RPMI7951 (cell line): ENCODE measurements at regions not wholly inside any gene's neighbourhood (a gene's known extent, or its start where the extent isn't known, plus 50 kb on each side); places are given as distances from the start of the nearest gene placed in this dataset.

Experiments
- DNase-seq: peaks from one replicate; pipeline ENCODE4 v3.0.0-alpha.2; 2012; ENCODE audit warnings: low read depth

- DNase-seq: peak; percentile 62
These were observed 71.0 kb downstream of the TMPRSS5 start for GRCh38 chr11:113634940-113635575.

GRCh38 chr11:113632981-113633380, 73.1 kb downstream of the TMPRSS5 start:
- DNase-seq: peak; percentile 73

GRCh38 chr11:113629562-113629961, 76.5 kb downstream of the TMPRSS5 start:
- DNase-seq: no peak

GRCh38 chr11:113628912-113629311, 77.2 kb downstream of the TMPRSS5 start:
- no peak for DNase-seq

GRCh38 chr11:113627946-113628345, 78.2 kb downstream of the TMPRSS5 start:
- DNase-seq: no peak

GRCh38 chr11:113627297-113627696, 78.8 kb downstream of the TMPRSS5 start:
- no peak for DNase-seq

- DNase-seq: no peak
These were observed 79.4 kb downstream of the TMPRSS5 start for GRCh38 chr11:113626736-113627135.

- peak; percentile 72 for DNase-seq
These were observed 83.0 kb downstream of the TMPRSS5 start for GRCh38 chr11:113623114-113623513.

- DNase-seq: peak; percentile 93
These were observed 87.7 kb downstream of the TMPRSS5 start for GRCh38 chr11:113618360-113618759.

GRCh38 chr11:113615773-113616172, 90.3 kb downstream of the TMPRSS5 start:
- peak; percentile 59 for DNase-seq

- DNase-seq: peak; percentile 48
These were observed 91.0 kb downstream of the TMPRSS5 start for GRCh38 chr11:113615098-113615497.

GRCh38 chr11:113614097-113614496, 92.0 kb downstream of the TMPRSS5 start:
- DNase-seq: no peak

- no peak for DNase-seq
These were observed 92.5 kb downstream of the TMPRSS5 start for GRCh38 chr11:113613619-113614018.

- DNase-seq: no peak
These were observed 101.9 kb downstream of the TMPRSS5 start for GRCh38 chr11:113604186-113604585.

- peak; percentile 98 for DNase-seq
These were observed 102.6 kb downstream of the TMPRSS5 start for GRCh38 chr11:113603277-113604059.

- DNase-seq: no peak
These were observed 103.6 kb downstream of the TMPRSS5 start for GRCh38 chr11:113602483-113602882.

GRCh38 chr11:113596658-113597057, 109.5 kb downstream of the TMPRSS5 start:
- no peak for DNase-seq

GRCh38 chr11:113595810-113596594, 110.1 kb downstream of the TMPRSS5 start:
- no peak for DNase-seq

- DNase-seq: peak; percentile 90
These were observed 112.3 kb downstream of the TMPRSS5 start for GRCh38 chr11:113593698-113594308.

- DNase-seq: peak; percentile 57
These were observed 115.0 kb downstream of the TMPRSS5 start for GRCh38 chr11:113591117-113591516.

GRCh38 chr11:113587308-113587739, 112.1 kb upstream of the DRD2 start:
- DNase-seq: peak; percentile 94

- no peak for DNase-seq
These were observed 109.2 kb upstream of the DRD2 start for GRCh38 chr11:113584371-113584770.
